Naive thymus-derived CD8-positive, alpha-beta T cell (primary cell): ENCODE measurements at regions not wholly inside any gene's neighbourhood (a gene's known extent, or its start where the extent isn't known, plus 50 kb on each side); places are given as distances from the start of the nearest gene placed in this dataset.

ENCODE experiments used
- ATAC-seq, 2 donors: fragments of 150-1000 bp; cut with Tn5 transposase in 1 of 2; sonication (Bioruptor Pico), chemical (Tn5 transposase) in 1 of 2; 1 replicate in 1 of 2; 2 replicates in 1 of 2; pipeline ENCODE4 v1.10.0; 2021; ENCODE audit warnings: mild to moderate bottlenecking in 2 of 2, moderate library complexity in 2 of 2
- POLR2A ChIA-PET: fragments of 350-600 bp; sonication (Branson Sonifier 250); formaldehyde crosslinking; loops from one replicate; lab custom pipeline; 2021; ENCODE audit warnings: antibody characterized with exemption; lab: Charles Lee
- DNase-seq, 10 donors: peaks; one replicate each; pipeline versions ENCODE4 v3.0.0 to v3.0.0-alpha.2; 2020 to 2022
- H3K27ac Mint-ChIP-seq, 10 donors: one replicate each; pipeline ENCODE4 v1.8.0; 2020 to 2022; ENCODE audit warnings: mild to moderate bottlenecking in 10 of 10, mixed read lengths in 10 of 10, moderate library complexity in 4 of 10, inconsistent platforms in 1 of 10
- H3K27me3 Mint-ChIP-seq, 5 donors: one replicate each; pipeline ENCODE4 v1.8.0; 2021 to 2022; ENCODE audit warnings: mixed read lengths in 5 of 5
- H3K36me3 Mint-ChIP-seq, 3 donors: one replicate each; pipeline ENCODE4 v1.8.0; 2020 to 2022; ENCODE audit warnings: mixed read lengths in 3 of 3, mild to moderate bottlenecking in 2 of 3, inconsistent platforms in 1 of 3
- H3K4me1 Mint-ChIP-seq, 4 donors: one replicate each; pipeline ENCODE4 v1.8.0; 2021 to 2022; ENCODE audit warnings: mixed read lengths in 4 of 4
- H3K4me3 Mint-ChIP-seq, 10 donors: one replicate each; pipeline ENCODE4 v1.8.0; 2020 to 2022; ENCODE audit warnings: mild to moderate bottlenecking in 10 of 10, mixed read lengths in 10 of 10, moderate library complexity in 6 of 10, inconsistent platforms in 1 of 10
- H3K9me3 Mint-ChIP-seq, 9 donors: one replicate each; pipeline ENCODE4 v1.8.0; 2020 to 2022; ENCODE audit warnings: mixed read lengths in 9 of 9, mild to moderate bottlenecking in 3 of 9, inconsistent platforms in 1 of 9, moderate library complexity in 1 of 9

- Mint-ChIP-seq H3K27me3 (no peaks in the 10 kb centered on the region), H3K4me1 (peaks cover 0 to 6% (median 2%) of the 10 kb centered on the region in 4 donors), H3K9me3 (no peaks in the 10 kb centered on the region), H3K36me3 (peaks cover 0 to 64% (median 14%) of the 10 kb centered on the region in 3 donors), H3K27ac (peak overlapping the region in 1 of 10 donors; percentile 65), H3K4me3 (no peak overlapping the region)
- POLR2A ChIA-PET: no interaction called here
- DNase-seq (no peak), ATAC-seq (no peak)
These were observed 52.8 kb downstream of the HYCC2 start for GRCh38 chr2:201018636-201019035.

- ATAC-seq: no peak
- POLR2A ChIA-PET: interaction anchor here (0.6 kb wide), 1 partner anchor 43 kb away, joined by 3 read pairs; no protein-coding TSS in a partner anchor
- DNase-seq: no peak
- no peak overlapping the region for H3K27ac Mint-ChIP-seq
- H3K4me3 Mint-ChIP-seq: no peak overlapping the region
- H3K4me1 Mint-ChIP-seq: peaks cover 0 to 6% (median 0%) of the 10 kb centered on the region in 4 donors
- peaks cover 0 to 60% (median 13%) of the 10 kb centered on the region in 3 donors for H3K36me3 Mint-ChIP-seq
- H3K9me3 Mint-ChIP-seq: no peaks in the 10 kb centered on the region
- no peaks in the 10 kb centered on the region for H3K27me3 Mint-ChIP-seq
These were observed 53.4 kb upstream of the ORC2 start for GRCh38 chr2:201016859-201017258.
